K562 (cell line): ENCODE measurements at regions not wholly inside any gene's neighbourhood (a gene's known extent, or its start where the extent isn't known, plus 50 kb on each side); places are given as distances from the start of the nearest gene placed in this dataset.
"Not testable (repeated sequence)": the region's sequence is repeated elsewhere in the genome, so short reads cannot be mapped to it uniquely, and the experiment has no call there.

ENCODE experiments used
- ATAC-seq: fragments of 200-7000 bp; cut with Tn5 transposase; 3 replicates; pipeline ENCODE4 v1.9.1; 2020; ENCODE audit warnings: moderate library complexity
- BruUV-seq: library from RNA; stranded (reverse); fragments of 400-500 nt; replicated peaks from 2 replicates; lab custom pipeline; 2021; lab: Mats Ljungman, UMichigan
- CTCF ChIA-PET: fragments of 300-600 bp; formaldehyde crosslinking; extraction: SDS; loops from one replicate; lab custom pipeline; 2021; ENCODE audit warnings: low intra/inter-chr PET ratio; lab: Yijun Ruan, JAX
- POLR2A ChIA-PET: fragments of 300-600, 350-650 bp; sonication (Branson Sonifier 250); formaldehyde crosslinking; extraction: SDS; loops from one replicate; lab custom pipeline; 2021; ENCODE audit warnings: antibody characterized with exemption, inconsistent platforms; lab: Yijun Ruan, JAX
- DNase-seq, 4 experiments: peaks; one replicate each; pipeline versions ENCODE4 v3.0.0 to v3.0.0-alpha.2; 2011 to 2018; ENCODE audit warnings: low spot score in 3 of 4, mixed read lengths in 3 of 4; ENCODE audit errors: extremely low read depth in 1 of 4
- FAIRE-seq: peaks from 2 replicates; lab custom pipeline; 2011; peaks lifted over from hg19 to GRCh38; lab: Jason Lieb, UNC
- H2AFZ ChIP-seq: 2 replicates; pipeline ENCODE4 v1.6.0; 2011; ENCODE audit warnings: low read depth, low read length, control low read depth, inconsistent platforms
- H3K27ac ChIP-seq: fragments of 200-600 bp; 3 replicates; pipeline ENCODE4 v1.8.0; 2011; ENCODE audit warnings: low read depth, mild to moderate bottlenecking, control low read depth, inconsistent platforms, low read length, moderate library complexity, mixed read lengths; ENCODE audit errors: extremely low read depth
- H3K27me3 ChIP-seq, 2 experiments: fragments of 300-600 bp in 1 of 2; 2 replicates in 1 of 2; 3 replicates in 1 of 2; pipeline versions ENCODE4 v1.6.0 to v1.8.0; 2011; ENCODE audit warnings: inconsistent platforms in 2 of 2, low read length in 2 of 2, mild to moderate bottlenecking in 1 of 2, mixed read lengths in 1 of 2, moderate library complexity in 1 of 2; ENCODE audit not compliant: control insufficient read depth in 2 of 2, insufficient read depth in 2 of 2
- H3K36me3 ChIP-seq: fragments of 300-600 bp; 3 replicates; pipeline ENCODE4 v1.8.0; 2011; ENCODE audit warnings: mild to moderate bottlenecking, low read length, inconsistent platforms; ENCODE audit not compliant: control insufficient read depth, insufficient read depth
- H3K4me1 ChIP-seq, 2 experiments: fragments of 200-600 bp in 1 of 2; replicated peaks in 1 of 2; 2 replicates in 1 of 2; 3 replicates in 1 of 2; pipeline versions ENCODE4 v1.5.1 to v1.8.0; 2011; ENCODE audit warnings: inconsistent platforms in 2 of 2, low read length in 2 of 2, mild to moderate bottlenecking in 1 of 2, mixed read lengths in 1 of 2, moderate library complexity in 1 of 2; ENCODE audit not compliant: control insufficient read depth in 2 of 2, insufficient read depth in 2 of 2
- H3K4me2 ChIP-seq: 2 replicates; pipeline ENCODE4 v1.6.1; 2011; ENCODE audit warnings: low read length, control low read depth, inconsistent platforms, mixed read lengths; ENCODE audit not compliant: insufficient read depth
- H3K4me3 ChIP-seq: fragments of 200-600 bp; sonication (generic), shearing (Covaris generic); 2 replicates; pipeline ENCODE4 v1.5.1; 2016; ENCODE audit warnings: control low read depth, inconsistent platforms
- H3K79me2 ChIP-seq: fragments of 200-600 bp; 3 replicates; pipeline ENCODE4 v1.8.0; 2011; ENCODE audit warnings: low read length, inconsistent platforms; ENCODE audit not compliant: control insufficient read depth, insufficient read depth
- H3K9ac ChIP-seq, 2 experiments: 2 replicates each; pipeline versions ENCODE4 v1.6.0 to v1.6.1; 2011; ENCODE audit warnings: low read depth in 2 of 2, low read length in 2 of 2, control low read depth in 1 of 2, inconsistent platforms in 1 of 2, mild to moderate bottlenecking in 1 of 2, mixed read lengths in 1 of 2; ENCODE audit not compliant: insufficient read depth in 1 of 2
- H3K9me1 ChIP-seq: one replicate; pipeline ENCODE4 v1.6.0; 2011; ENCODE audit warnings: inconsistent platforms, mild to moderate bottlenecking, low read length, moderate library complexity; ENCODE audit not compliant: control insufficient read depth, insufficient read depth
- H3K9me3 ChIP-seq: replicated peaks from 2 replicates; pipeline ENCODE4 v1.5.1; 2011; ENCODE audit warnings: low read depth, low read length, inconsistent platforms; ENCODE audit not compliant: control insufficient read depth, insufficient read depth
- H4K20me1 ChIP-seq: replicated peaks from 2 replicates; pipeline ENCODE4 v1.6.1; 2011; ENCODE audit warnings: low read length, inconsistent platforms, mixed read lengths; ENCODE audit not compliant: control insufficient read depth, insufficient read depth
- WGBS: fragments of 100-300 bp; shearing (Covaris generic); methylation state at CpG from one replicate; pipeline ENCODE4 v1.1.6; 2016; ENCODE audit warnings: low coverage, mixed read lengths; ENCODE audit not compliant: insufficient coverage; ENCODE audit errors: missing lambda C conversion rate; 5-methylcytosine and 5-hydroxymethylcytosine counted together
- in situ Hi-C: fragments of 300-500 bp; cut with MboI; formaldehyde crosslinking; loops from 4 replicates; pipeline ENCODE4 v1.15.0; 2018; ENCODE audit warnings: inconsistent platforms, mixed read lengths
- intact Hi-C: fragments of 100-400 bp; cut with micrococcal nuclease; formaldehyde crosslinking; loops from 2 replicates; pipeline ENCODE4 v1.14.2; 2022

DNA sequence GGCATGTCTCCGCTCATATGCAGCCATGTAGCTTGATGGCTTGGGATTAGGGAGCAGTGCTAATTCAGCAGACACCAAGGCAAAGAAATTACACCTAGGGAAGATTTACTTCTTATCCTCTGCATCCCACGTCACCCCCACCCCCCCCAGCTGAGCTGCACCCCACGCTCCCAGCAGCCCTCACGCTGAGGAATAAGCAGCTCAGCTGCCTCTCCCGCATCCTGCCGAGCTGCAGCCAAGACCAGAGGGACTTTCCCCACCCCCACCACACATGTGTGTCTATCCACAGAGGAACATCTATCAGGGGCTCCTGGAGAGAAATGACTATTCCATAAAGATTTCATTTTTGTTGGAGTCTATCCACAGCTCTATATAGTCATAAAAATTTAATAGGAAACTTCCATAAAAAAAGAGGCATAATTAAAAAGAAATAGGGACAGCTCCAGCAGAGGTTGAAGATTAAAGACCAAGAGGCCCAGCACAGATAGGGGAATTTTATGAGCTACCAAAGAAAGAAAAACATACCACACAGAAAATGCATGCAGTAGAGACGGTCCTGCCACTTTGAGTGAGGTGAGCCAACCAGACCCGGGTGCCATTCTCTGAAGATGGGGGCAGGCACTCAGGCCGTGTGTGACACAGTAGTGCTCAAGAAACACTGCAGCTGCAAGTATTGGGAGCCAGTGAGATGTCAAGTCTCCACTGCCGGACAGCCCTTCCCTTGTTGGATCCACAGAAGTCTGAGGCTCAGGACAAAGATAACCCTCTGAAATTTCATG, 274.8 kb downstream of the BCL2L11 start:
- in situ Hi-C loops, H2AFZ ChIP-seq, H3K9ac ChIP-seq, H3K4me2 ChIP-seq, intact Hi-C loops, H3K9me1 ChIP-seq, H3K36me3 ChIP-seq, H3K9me3 ChIP-seq, POLR2A ChIA-PET, H3K4me3 ChIP-seq, H3K79me2 ChIP-seq, H3K27ac ChIP-seq, CTCF ChIA-PET, H3K4me1 ChIP-seq, FAIRE-seq, H3K27me3 ChIP-seq, H4K20me1 ChIP-seq, BruUV-seq: not testable (repeated sequence)
- WGBS: 46% methylated on average over 5 of the region's 10 CpGs
- ATAC-seq (peak; percentile 77), DNase-seq (peak in 3 of 4 experiments; percentile 3 to 20 (median 4))

DNA sequence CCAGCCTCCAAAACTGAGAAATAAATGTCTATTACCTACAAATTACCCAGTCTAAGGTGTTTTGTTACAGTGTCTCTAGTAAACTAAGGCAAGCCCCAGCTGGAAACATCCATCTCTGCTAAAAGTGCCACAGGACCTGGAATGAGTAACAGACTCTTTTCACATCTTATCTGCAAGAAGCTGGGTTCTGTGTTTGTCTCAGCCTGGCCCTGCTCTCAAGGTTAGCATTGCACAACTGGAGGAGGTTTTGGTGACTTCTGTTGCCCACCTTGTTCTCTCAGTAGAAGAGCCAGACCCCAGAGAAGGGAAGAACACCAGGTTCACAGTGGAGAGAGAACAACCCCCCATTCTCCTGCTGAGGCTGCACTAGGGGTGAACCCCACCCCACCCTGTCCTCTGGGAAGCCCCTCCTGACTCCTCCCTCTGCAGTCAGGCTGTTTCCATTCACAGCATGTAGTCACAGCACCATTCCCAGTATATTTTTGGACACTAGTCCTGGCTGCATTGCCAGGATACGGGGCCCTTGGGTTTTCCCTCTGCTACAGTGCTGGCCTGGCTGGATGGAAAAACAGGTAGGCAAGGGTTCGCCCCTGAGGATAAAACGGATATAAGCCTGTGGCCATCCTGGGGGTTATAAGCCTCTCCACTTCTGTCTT, 280.0 kb downstream of the BCL2L11 start:
- H3K27me3 ChIP-seq, H2AFZ ChIP-seq, POLR2A ChIA-PET, H4K20me1 ChIP-seq, H3K4me3 ChIP-seq, H3K36me3 ChIP-seq, H3K9me1 ChIP-seq, H3K4me2 ChIP-seq, H3K27ac ChIP-seq, DNase-seq, H3K4me1 ChIP-seq, CTCF ChIA-PET, H3K9ac ChIP-seq, BruUV-seq, intact Hi-C loops, in situ Hi-C loops, H3K9me3 ChIP-seq: not testable (repeated sequence)
- peaks cover 15% of the 10 kb centered on the region; the same call in 2 of the 3 replicates for H3K79me2 ChIP-seq
- ATAC-seq (peak; percentile 49), FAIRE-seq (peak; percentile 73)
- 68% methylated on average over 3 of the region's 3 CpGs for WGBS

DNA sequence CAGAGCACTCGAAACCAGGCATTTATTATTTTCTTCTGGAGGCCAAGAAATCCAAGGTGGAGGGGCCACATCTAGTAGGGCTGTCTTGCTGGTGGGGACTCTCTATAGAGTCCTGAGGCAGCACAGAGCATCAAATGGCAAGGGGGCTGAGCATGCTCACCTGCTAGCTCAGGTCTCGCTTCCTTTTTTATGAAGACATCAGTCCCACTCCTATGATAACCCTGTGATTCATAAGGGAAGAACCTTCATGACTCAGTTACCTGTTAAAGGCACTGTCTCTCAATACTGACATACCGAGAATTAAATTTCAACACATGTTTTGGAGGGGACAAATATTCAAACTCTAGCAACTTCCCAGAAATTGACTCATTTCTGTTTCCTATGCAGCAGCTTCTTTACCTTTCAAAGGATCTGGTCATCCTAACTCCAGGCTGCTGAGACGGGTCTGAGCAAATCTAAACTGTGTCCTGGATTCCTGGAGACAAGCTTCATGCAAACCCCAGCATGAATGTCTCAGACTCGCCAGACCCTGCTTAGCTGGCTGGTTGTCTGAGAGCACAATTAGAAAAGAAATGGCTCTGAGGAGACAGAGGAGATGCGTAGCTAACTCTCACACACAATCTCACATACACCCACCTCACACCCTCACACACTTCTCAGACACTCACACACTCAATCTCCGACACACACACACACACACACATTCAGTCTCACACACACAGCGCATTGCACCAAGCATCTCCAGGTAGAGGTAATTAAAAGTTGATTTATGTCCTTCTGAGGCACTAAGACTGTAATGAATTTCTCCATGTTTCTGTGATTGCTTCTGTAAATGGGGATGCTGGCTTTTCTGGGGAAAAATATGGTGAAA, 280.8 kb downstream of the BCL2L11 start:
- DNase-seq, in situ Hi-C loops, H2AFZ ChIP-seq, H3K36me3 ChIP-seq, H3K4me3 ChIP-seq, H3K4me2 ChIP-seq, H3K27me3 ChIP-seq, H3K9ac ChIP-seq, CTCF ChIA-PET, H3K4me1 ChIP-seq, BruUV-seq, H3K9me3 ChIP-seq, H3K27ac ChIP-seq, H4K20me1 ChIP-seq, intact Hi-C loops, ATAC-seq, H3K9me1 ChIP-seq, POLR2A ChIA-PET: not testable (repeated sequence)
- peak; percentile 62 for FAIRE-seq
- peaks cover 20% of the 10 kb centered on the region; the same call in 2 of the 3 replicates for H3K79me2 ChIP-seq
- 91% methylated on average over 2 of the region's 8 CpGs for WGBS
